DOHH2 (cell line): ENCODE measurements at regions not wholly inside any gene's neighbourhood (a gene's known extent, or its start where the extent isn't known, plus 50 kb on each side); places are given as distances from the start of the nearest gene placed in this dataset.

Experiments used
- H3F3A ChIP-seq: fragments of 200-600 bp; sonication (generic), shearing (Covaris generic); 2 replicates; pipeline ENCODE4 v1.6.0; 2016; ENCODE audit warnings: antibody characterized with exemption, mild to moderate bottlenecking; ENCODE audit not compliant: control insufficient read depth, insufficient read depth
- H3K27ac ChIP-seq: fragments of 200-600 bp; sonication (generic); 2 replicates; pipeline ENCODE4 v1.5.1; 2014; ENCODE audit warnings: low read depth, mild to moderate bottlenecking, low read length, moderate library complexity
- H3K27me3 ChIP-seq: fragments of 200-600 bp; sonication (generic); 2 replicates; pipeline ENCODE4 v1.6.1; 2014; ENCODE audit warnings: mild to moderate bottlenecking, low read length, mixed read lengths; ENCODE audit not compliant: control insufficient read depth
- H3K36me3 ChIP-seq: fragments of 200-600 bp; sonication (generic); 2 replicates; pipeline ENCODE4 v1.6.1; 2014; ENCODE audit warnings: mild to moderate bottlenecking, low read length, moderate library complexity, mixed read lengths; ENCODE audit not compliant: control insufficient read depth
- H3K4me1 ChIP-seq: fragments of 200-600 bp; sonication (generic); 2 replicates; pipeline ENCODE4 v1.6.1; 2014; ENCODE audit warnings: mild to moderate bottlenecking, low read length, mixed read lengths; ENCODE audit not compliant: control insufficient read depth
- H3K4me2 ChIP-seq: fragments of 200-600 bp; sonication (generic); 2 replicates; pipeline ENCODE4 v1.6.0; 2014; ENCODE audit warnings: mild to moderate bottlenecking, low read length, moderate library complexity
- H3K4me3 ChIP-seq: fragments of 200-600 bp; sonication (generic); 2 replicates; pipeline ENCODE4 v1.5.1; 2014; ENCODE audit warnings: mild to moderate bottlenecking, low read length, mixed read lengths
- H3K79me2 ChIP-seq: fragments of 200-600 bp; sonication (generic); 2 replicates; pipeline ENCODE4 v1.6.1; 2014; ENCODE audit warnings: mild to moderate bottlenecking, low read length, mixed read lengths; ENCODE audit not compliant: control insufficient read depth
- H3K9me2 ChIP-seq: fragments of 200-600 bp; sonication (generic); replicated peaks from 2 replicates; pipeline ENCODE4 v1.6.1; 2014; ENCODE audit warnings: mild to moderate bottlenecking, low read length, mixed read lengths; ENCODE audit not compliant: control insufficient read depth
- H3K9me3 ChIP-seq: fragments of 200-600 bp; sonication (generic); 2 replicates; pipeline ENCODE4 v1.6.1; 2014; ENCODE audit warnings: antibody characterized with exemption, low read length, mixed read lengths; ENCODE audit not compliant: control insufficient read depth, insufficient read depth
- H4K20me1 ChIP-seq: fragments of 200-600 bp; sonication (generic); 2 replicates; pipeline ENCODE4 v1.6.0; 2014; ENCODE audit warnings: low read depth, mild to moderate bottlenecking, antibody characterized with exemption, low read length, moderate library complexity; ENCODE audit not compliant: control insufficient read depth, insufficient read depth
- EZH2phosphoT487 ChIP-seq: fragments of 200-600 bp; sonication (generic); IDR thresholded peaks from 2 replicates; pipeline ENCODE4 v1.6.1; 2017; ENCODE audit warnings: borderline replicate concordance, mild to moderate bottlenecking, antibody characterized with exemption, low read length, moderate library complexity, mixed read lengths
- TF ChIP-seq, protein P1 (sequence below): fragments of 200-600 bp; sonication (generic); IDR thresholded peaks from one replicate; pipeline ENCODE4 v1.5.1; 2014; ENCODE audit warnings: antibody characterized with exemption, mild to moderate bottlenecking, low read depth, low read length; ENCODE audit not compliant: poor library complexity, severe bottlenecking

DNA sequence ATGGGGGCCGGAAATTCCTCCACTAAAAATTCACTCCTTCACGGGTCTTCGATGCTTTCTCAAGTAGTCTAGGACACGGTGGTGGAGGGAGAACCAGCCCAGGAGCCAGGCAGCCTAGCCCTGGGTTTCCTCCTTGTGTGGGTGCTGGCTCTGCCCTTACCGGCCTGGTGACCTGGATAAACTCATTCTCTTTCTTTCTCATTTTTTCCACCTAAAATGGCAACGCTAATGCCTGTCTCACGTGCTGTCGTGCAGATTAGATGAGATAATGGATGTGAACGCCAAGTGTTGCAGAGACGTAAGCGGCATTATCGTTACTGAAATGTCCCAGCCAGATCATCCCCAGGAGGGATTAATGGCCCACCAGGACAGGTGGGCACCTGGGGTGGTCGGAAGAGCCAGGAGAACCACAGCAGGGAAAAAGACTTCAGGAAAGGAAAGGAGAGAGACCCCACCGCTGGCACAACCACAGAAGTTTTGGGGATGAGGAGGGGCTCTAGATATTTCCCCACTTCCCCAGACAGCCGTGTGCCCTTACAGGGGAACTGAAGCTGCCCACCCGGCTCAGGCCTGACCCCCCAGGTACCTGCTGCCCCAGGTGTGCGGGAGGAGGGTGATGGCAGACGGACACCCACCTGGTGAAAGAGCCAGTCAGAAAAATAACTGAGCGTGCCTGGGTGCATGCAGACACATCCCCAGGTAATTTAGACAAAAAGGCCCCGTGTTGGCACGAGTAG, 100.8 kb upstream of the ASAP2 start:
- no peak for TF ChIP-seq EZH2phosphoT487
- TF ChIP-seq, protein P1, sequence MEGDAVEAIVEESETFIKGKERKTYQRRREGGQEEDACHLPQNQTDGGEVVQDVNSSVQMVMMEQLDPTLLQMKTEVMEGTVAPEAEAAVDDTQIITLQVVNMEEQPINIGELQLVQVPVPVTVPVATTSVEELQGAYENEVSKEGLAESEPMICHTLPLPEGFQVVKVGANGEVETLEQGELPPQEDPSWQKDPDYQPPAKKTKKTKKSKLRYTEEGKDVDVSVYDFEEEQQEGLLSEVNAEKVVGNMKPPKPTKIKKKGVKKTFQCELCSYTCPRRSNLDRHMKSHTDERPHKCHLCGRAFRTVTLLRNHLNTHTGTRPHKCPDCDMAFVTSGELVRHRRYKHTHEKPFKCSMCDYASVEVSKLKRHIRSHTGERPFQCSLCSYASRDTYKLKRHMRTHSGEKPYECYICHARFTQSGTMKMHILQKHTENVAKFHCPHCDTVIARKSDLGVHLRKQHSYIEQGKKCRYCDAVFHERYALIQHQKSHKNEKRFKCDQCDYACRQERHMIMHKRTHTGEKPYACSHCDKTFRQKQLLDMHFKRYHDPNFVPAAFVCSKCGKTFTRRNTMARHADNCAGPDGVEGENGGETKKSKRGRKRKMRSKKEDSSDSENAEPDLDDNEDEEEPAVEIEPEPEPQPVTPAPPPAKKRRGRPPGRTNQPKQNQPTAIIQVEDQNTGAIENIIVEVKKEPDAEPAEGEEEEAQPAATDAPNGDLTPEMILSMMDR = no peak
- H3K4me2 ChIP-seq = no peak overlapping the region
- no peak overlapping the region for H3K27ac ChIP-seq
- H3K9me2 ChIP-seq = no peaks in the 10 kb centered on the region
- no peaks in the 10 kb centered on the region for H4K20me1 ChIP-seq
- no peaks in the 10 kb centered on the region for H3K36me3 ChIP-seq
- H3K27me3 ChIP-seq = 0 out of 2 replicates have a peak, but pooled peaks cover 1% of the 10 kb centered on the region
- no peaks in the 10 kb centered on the region for H3K79me2 ChIP-seq
- no peaks in the 10 kb centered on the region for H3K4me1 ChIP-seq
- H3K9me3 ChIP-seq = no peaks in the 10 kb centered on the region
- no peaks in the 10 kb centered on the region for H3F3A ChIP-seq
- no peak overlapping the region for H3K4me3 ChIP-seq

DNA sequence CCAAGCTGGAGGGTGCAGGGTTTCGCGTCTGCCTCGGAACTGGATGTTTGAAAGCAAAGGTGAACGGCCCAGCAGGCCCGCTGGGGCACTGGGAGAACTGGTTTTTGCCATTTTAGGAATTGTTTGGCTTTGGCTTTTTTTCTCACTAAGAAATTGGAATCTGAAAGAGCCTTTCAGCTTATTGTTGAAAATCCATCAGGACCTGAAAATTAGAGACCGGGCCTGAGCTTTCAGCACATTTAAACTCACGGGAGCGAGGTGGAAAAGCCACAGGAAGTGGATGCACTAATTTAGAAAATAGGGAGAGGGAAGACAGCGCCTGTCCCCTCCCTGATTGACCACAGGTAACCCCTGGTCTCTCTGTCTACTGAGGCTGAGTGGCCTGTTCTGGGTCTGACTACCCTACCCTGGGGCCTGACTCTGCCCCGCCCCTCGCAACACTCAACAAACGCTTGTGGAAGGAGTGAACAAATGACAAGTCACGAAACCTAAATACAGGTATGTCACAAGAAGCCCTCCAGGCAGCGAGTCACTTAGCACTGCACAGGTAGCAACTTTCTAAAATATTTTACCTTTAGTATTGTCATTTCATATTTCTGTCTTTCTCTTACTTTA, 100.3 kb upstream of the MBOAT2 start:
- H3K27ac ChIP-seq = no peak overlapping the region

DNA sequence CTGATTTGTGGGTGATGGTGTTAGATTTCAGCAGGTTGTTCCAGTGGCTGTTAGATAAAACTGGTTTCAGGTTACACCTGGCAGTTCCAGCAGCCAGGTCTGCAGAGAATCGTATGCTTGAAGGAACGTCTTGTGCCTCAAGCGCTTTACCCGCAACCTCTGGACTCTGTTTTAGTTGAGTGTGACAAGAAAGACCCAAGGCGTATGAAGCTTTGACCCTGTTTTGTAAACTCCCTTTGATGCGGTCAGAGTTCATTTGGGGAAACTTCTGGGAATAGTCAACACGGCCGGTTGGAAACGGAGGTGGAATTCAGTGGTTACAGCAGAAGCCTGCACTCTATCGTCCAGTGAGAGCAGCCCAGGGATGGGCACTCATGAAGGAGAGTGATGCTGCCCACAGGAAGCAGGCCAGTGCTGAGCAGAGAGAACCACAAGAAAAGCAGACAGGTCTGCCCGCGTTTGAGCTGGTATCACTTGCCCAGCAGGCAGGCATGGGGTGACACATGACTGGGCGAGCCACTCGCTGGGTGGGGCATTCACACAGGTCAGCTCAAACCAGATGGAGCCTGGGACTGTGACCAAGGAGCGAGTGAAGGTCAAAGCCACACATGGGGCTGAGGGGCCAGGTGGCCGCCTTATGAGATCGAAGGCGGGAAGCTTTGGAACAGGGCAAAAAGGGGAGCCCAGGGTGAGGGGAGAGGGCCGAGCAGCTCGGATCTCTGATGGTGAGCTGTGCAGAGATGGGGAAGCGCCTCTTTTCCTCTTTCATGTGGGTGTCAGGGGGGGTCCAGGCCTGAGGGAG, 99.6 kb upstream of the MBOAT2 start:
- H3K27ac ChIP-seq = no peak overlapping the region
- no peaks in the 10 kb centered on the region for H3K9me2 ChIP-seq
- no peaks in the 10 kb centered on the region for H3K79me2 ChIP-seq
- H3F3A ChIP-seq = no peaks in the 10 kb centered on the region
- H4K20me1 ChIP-seq = no peaks in the 10 kb centered on the region
- H3K4me3 ChIP-seq = no peak overlapping the region
- H3K36me3 ChIP-seq = no peaks in the 10 kb centered on the region
- peaks cover 11% of the 10 kb centered on the region for H3K27me3 ChIP-seq
- H3K4me1 ChIP-seq = no peaks in the 10 kb centered on the region
- no peak overlapping the region for H3K4me2 ChIP-seq
- H3K9me3 ChIP-seq = no peaks in the 10 kb centered on the region
- TF ChIP-seq, protein P1 = no peak
- TF ChIP-seq EZH2phosphoT487 = no peak

More for the DNA sequence above, 100.3 kb upstream of the MBOAT2 start:
- Histone ChIP-seq H3K4me2 (no peak overlapping the region), H3F3A (no peaks in the 10 kb centered on the region), H3K9me2 (no peaks in the 10 kb centered on the region), H3K9me3 (no peaks in the 10 kb centered on the region), H3K27me3 (peaks cover 11% of the 10 kb centered on the region; the same call in 1 of the 2 replicates), H3K79me2 (no peaks in the 10 kb centered on the region), H3K4me1 (no peaks in the 10 kb centered on the region), H4K20me1 (no peaks in the 10 kb centered on the region), H3K4me3 (no peak overlapping the region), H3K36me3 (no peaks in the 10 kb centered on the region)
- no peak for TF ChIP-seq EZH2phosphoT487
- TF ChIP-seq, protein P1 = no peak
